Activated CD4-positive, alpha-beta T cell treated with anti-CD3 and anti-CD28 coated beads, Interleukin-2, Interleukin-4, amounts not matched to agents 100 ng/mL and 50 ng/mL, durations not matched to agents 16 hours and 8 hours (primary cell): ENCODE measurements at regions not wholly inside any gene's neighbourhood (a gene's known extent, or its start where the extent isn't known, plus 50 kb on each side); places are given as distances from the start of the nearest gene placed in this dataset.
"Not testable (repeated sequence)": the region's sequence is repeated elsewhere in the genome, so short reads cannot be mapped to it uniquely, and the experiment has no call there.

Experiments used
- DNase-seq: peaks from one replicate; pipeline ENCODE4 v3.0.0-alpha.2; 2020; ENCODE audit warnings: low spot score

DNA sequence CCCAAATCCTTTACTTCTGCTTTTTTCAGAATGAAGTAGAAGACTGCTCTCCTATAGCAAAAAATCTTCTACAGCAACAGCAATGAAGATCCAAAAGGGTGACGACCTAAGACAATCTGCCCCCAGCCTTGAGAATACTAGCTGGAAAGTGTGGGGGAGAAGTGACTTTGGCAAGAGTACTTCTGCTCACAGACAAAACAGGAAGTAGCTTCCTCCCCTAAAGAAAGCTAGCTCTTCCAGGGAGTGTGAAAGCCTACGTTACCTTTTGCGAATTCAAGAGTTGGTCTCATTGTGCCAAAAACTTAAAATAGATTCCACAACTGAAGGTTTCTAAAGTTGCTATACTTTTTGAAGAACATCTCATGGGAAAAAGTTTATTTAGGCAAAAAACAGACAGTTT lies 1069.2 kb upstream of the CHAC2 start:
- DNase-seq = no peak

DNA sequence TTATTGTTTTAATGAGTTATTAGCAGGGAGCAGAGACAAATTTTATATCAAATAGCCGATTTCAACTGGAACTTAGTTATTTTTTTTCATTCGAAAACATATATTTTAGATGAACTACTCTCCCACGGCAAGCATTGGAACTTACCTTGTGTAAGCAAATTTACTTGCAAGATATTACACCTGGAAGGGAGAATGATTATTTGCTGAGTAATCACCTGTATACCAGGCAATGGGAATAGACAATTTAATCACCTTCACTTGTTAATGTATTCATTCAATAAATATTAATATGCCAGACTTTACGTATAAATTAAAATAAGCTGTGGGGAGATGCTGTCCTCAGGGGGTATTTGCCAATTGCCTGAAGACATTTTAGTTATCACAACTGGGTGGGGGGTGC lies 1069.9 kb upstream of the CHAC2 start:
- DNase-seq = no peak

DNA sequence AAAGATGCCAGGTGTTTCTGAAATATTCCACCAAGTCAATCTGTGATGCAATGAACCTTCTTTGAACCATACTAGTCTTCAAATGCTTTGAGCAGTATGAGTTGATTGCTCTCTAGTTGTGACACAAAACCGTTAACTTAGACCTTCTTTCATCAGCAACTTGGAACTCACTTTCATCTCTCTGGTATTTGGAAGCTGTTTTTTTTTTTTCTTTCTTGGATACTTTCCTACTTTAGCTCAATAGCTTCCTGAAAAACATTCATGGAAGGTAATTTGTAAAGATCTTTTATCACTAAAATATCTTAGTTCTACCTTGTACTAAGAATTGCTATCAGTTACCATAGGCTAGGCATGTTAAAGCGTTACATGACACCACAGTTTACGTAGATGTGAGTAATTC lies 1071.9 kb upstream of the CHAC2 start:
- no peak for DNase-seq

DNA sequence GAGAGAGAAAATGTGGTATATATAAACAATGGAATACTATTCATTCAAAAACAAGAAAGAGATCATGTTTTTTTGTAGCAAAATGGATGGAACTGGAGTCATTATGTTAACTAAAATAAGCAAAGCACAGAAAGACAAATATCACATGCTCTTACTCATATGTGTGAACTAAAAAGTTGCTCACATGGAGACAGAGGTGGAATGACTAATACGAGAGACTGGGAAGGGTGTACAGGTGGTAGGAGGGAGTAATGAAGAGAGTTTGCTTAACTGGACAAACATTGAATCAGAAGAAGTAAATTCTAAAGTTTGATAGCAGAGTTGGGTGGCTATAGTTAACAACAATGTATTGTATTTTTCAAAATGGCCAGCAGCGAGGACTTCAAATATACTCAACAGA lies 1080.7 kb upstream of the CHAC2 start:
- no peak for DNase-seq

DNA sequence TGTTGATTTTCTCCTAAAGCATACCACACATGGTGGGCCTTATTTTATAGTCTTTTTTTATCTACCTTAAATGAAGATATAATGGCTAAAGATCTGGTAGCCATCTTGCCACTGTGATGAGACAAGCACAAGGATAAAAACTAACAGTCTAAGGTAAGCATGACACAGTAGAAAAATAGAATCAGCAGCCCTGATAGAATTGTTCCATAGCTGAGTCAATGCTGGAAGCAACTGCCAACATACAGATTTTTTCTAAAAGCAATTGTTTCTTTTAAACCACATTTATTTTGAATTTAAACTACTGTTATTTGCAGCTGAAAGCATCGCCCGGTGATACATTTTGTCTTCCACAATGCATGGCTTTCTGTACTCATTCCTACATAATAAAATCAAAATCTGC lies 1091.5 kb upstream of the CHAC2 start:
- no peak for DNase-seq

DNA sequence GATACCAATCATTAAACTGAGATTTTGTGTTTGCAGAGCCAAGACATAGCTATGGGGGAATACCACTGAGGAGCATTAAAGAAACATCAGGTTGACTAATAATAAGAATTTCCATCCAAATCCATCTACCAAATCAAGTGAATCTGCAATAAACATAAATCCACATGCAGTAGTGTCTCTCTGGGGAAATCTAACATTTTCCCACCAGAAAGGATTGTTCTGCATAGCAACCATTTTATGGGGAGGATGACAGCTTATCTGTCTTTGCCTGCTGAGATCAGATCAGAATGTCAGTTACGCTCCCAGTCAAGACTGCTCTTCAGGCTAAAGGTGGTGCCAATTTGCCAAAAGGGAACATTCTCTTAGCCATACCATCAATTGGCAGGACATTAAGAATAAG lies 1098.9 kb upstream of the CHAC2 start:
- DNase-seq = no peak

DNA sequence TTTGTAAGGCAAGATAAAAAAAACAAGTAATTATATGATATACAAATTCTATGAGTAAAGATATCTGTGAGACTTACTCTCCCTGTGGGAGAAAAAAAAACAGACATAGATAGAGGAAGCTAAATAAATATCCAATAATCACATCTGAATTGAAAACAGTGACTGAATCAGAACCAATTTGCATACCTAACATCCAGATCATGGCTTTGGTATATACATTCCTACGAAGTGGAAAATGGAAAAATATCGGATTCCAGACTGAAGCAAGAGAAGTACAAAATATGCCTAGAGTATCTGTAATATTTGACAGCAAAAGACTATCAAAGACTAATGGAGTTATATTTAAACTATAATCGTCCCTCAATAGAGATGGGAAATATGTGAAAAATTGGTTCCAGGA lies 1108.1 kb upstream of the CHAC2 start:
- no peak for DNase-seq

DNA sequence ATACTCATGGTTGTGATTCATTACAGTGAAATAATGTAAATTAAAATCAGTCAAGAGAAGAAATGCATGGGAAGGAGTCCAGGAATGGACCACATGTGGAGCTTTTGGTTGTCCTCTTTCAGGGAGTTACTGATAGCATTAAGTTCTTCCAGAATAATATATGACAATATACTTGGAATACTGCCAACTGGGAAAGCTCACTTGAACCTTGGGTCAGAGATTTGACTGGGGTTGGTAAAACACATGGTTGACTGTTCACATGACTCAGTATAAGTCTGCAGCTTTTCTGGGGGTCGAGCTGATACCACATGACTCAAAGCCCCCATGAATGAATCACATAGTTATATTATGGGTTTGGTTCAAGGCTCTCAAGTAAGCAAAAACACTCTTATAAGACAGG lies 1109.0 kb upstream of the CHAC2 start:
- no peak for DNase-seq

DNA sequence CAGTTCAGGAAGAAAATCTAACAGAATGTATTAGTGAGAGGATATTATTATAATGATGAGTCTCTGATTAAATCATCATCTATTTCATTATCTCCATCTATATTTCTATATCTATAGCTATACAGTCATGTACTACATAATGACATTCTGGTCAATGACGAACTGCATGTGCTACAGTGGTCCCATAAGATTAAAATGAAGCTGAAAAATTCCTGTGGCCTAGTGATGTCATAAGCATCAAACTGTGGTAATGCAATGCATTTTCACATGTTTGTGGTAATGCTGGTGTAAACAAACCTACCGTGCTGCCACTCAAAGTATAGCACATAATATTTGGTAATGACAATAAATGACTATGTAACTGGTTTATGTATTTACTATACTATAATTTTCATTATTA lies 1127.9 kb upstream of the CHAC2 start:
- DNase-seq = no peak

DNA sequence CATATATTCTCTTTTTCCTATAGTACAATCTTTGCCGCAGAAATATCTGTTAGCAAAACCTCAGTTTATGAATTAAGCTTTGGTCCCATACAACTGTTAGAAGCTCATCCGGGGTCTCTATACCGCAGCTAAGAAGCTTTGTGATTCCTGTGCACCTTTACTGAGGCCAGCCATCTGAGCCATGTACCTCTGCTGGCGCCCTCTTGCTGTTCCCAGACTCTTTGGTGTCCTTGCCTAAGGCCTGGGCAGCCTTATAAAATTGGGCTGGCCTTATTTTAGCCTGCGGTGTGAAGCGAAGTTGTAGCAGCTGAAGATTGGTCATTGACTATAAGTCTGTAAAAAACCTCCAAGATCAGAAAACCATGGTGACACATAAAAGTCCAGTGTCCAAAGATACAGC lies 1135.1 kb upstream of the CHAC2 start:
- DNase-seq = no peak

DNA sequence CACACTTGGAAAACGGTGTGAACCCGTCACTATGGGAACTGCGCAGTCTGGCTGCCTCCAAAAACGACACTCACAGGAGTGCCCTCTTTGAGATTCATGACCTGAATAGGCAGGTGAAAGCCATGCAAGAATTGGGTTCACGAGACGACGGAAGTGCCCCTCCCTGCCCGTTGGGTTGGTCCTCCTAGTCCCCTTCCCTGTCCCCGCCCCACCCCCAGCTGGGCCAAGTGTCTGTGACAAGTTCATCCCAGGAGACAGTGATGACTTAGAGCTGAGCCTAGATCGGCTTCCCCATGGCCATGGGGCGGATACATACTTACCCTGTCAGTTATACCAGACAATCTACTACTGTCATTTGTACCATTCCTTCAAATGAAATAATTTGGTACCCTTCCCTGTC lies 1137.7 kb upstream of the CHAC2 start:
- no peak for DNase-seq

DNA sequence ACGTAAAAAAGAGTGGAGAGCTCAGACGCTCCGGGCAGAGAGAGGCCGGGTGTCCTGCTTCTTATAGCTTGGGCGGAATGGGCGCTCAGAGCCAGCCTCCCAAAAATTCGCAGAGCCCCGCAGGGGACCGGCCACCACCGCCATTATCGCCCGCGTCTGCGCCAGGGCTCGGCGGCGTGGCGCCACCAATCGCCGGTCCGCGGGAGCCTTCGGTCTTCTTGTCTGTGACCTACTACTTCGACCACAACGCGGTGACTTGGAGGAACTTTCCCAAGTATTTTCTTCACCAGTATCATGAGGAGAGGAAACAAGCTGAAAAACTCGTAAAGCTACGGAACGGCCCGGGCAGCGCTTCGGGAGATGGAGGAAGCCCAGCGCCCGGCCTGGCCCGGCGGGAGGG lies 1138.1 kb upstream of the CHAC2 start:
- DNase-seq = no peak

DNA sequence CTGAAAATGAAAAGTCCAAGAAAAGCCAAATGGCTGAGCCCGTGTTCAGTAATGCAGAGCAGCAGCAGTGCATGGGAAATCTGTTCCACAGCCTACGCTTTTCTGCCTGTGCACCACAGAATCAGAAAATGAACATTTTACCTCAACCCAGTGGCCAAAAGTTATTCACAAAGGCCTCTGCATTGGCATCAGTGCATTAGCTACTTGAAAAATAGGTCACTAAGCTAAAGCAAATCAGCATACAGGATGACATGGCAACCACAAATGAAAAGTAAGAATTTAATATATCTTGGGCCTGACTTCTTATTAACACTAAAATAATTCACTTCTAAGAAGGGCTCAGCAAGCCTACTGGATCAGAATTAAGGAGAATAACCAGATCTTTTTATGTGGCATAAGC lies 1145.3 kb upstream of the CHAC2 start:
- no peak for DNase-seq

DNA sequence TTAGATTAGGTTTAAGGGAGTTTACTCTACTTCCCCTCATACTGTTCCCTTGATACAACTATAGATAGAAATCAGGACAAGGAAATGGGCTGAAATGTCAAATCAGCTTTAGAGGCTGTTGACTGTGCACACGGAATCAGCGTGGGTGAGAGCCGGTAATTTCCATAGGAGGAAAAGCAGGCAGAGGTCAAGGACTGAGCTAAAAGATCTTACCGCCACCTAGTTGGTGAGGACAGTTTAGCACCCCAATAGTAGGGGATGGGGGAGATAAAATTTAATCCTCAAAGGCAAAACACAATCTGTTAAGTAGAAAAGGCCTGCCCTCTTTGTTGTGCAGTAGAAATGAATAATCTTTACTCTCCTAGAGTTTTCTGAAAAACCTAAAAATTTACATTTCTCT lies 1154.5 kb upstream of the CHAC2 start:
- no peak for DNase-seq

DNA sequence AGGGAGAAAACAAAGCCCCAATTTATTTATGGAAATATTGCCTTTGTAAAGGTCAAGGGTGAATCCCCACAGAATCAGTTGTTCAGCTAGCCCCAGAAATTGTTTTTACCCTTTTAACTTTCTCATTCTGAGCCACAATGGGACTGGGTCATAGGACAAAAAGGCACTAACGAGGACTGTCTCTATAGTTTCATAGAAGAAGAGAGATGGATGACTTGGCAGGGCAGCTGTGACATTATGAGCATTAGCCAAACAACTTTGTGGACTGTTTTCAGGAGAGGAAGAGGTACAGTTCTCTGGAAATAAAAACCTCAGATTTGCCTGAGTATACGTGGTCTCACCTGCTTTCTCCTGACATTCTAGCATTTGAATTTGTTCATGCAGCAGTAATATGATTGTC lies 1155.8 kb upstream of the CHAC2 start:
- no peak for DNase-seq

DNA sequence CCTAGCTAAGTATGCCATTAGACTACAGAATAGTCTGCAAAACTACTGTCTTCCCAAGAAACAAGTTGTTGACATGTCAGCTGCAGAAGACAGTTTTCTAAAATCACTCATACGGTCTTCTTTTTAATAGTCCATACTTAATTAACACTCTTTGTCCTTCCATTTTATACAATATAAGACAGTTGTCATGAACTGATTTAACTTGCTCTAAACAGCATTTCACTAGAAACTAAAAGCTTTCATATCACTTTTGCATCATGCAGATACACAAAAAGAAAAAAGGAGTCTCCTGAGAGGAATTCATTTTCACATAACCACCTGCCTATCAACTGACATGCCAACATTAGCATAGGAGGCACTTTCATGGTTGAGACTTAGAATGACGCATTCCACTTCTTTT lies 1159.6 kb upstream of the CHAC2 start:
- no peak for DNase-seq

DNA sequence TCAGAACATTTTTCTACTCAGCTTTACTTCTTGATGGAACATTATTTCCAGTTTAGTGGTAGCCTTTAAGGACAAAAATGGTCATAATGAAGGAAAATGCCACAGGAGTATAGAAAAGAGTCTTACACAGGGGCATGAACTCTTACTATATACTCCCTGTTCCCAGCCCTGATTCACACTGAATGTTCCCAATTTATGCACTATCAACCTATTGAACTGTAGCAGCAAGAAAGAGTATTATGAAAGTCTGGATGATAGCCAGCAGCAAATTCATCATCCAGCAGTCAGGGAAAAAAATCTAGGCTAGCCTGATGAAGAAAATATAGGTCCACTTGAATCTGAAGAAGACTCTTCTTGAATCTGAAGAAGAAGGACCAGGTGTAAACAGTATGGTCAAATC lies 1170.3 kb upstream of the CHAC2 start:
- DNase-seq = no peak

DNA sequence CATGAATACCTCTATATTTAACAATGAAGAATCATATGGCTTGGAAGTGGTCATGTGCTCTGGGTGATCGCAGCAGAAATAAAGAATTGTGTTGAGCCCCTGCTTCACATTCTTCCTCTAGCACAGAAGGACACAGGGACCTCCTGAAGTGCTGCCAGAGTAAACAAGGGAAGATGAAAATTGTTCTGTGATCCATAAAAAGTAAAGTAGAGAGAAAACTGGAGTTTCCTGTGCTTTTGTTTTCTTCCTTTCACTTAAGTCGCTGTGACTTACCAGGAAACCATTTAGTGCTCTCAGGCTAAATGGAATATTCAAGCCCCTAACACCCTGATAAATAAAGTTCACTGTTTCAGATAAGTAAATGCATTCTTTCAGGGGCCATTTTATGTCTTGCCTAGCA lies 1173.6 kb upstream of the CHAC2 start:
- no peak for DNase-seq

DNA sequence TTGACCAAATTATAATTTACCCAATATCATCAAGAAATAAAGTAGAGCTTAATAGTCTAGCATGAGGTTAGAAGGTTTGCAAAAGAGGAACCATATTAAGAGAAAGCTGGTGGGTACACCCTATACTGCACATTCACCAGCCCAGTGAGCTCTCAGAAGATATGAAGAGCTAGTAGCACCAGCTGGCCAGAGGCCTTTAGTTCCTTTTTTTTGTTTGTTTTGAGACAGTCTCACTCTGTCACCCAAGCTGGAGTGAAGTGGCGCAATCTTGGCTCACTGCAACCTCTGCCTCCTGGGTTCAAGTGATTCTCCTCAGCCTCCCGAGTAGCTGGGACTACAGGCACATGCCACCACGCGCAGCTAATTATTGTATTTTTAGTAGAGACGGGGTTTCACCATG lies 1183.5 kb upstream of the CHAC2 start:
- not testable (repeated sequence) for DNase-seq

DNA sequence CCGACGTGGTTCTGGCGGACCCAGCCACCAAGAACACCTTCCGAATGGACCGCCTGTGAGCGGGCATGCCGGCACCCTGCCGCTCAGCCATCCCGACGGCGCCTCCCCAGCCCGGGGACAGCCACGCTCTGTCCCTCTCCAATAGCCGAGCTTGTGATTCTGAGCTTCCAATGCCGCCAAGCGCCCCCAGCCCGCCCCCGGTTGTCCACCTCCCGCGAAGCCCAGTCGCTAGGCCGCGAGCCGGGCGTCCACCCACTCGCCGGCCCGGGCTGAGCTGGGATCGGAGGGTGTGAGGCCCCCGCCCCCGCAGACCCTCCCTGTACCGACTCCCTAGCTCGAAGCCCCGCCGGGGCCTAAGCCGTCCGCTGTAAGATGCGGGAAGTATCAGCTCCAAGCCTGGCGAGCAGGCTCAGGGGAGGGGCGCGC lies 1195.1 kb upstream of the CHAC2 start:
- DNase-seq = no peak

DNA sequence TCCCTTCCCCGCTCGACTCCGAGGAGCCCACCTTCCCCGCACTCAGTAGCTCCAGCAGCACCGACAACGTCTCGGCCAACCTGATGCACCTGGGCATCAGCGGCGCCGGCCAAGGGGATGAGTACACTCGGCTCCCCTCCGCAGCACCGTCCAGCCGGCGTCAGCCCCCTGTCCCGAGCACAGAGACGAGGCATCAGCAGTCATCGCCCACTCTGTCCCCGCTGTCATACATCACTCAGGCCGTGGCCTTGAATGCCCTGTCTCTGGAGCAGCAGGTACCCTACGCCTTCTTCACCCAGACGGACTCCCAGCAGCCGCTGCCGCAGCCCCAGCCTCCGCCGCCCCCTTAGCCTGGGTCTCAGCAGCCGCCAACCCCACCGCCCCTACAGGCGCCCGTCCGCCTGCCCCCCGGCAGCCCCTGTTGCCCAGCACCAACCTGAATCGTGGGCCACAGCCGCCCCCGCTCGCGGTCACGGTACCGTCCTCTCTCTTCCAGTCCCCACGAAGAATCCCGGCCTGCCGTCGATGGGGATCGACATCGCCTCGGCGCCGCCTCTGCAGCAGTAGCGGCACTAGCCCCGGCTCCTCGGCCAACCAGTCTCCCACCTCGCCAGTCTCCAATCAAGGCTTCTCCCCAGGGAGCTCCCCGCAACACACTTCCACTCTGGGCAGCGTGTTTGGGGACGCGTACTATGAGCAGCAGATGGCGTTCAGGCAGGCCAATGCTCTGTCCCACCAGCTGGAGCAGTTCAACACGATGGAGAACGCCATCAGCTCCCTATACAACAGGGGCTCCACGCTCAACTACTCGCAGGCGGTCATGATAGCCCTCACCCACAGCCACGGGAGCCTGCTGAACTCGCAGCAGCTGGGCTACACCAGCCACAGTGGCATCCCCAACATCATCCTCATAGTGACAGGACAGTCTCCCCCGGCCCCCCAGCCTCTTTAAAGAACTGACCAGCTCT lies 1195.9 kb upstream of the CHAC2 start:
- no peak for DNase-seq

DNA sequence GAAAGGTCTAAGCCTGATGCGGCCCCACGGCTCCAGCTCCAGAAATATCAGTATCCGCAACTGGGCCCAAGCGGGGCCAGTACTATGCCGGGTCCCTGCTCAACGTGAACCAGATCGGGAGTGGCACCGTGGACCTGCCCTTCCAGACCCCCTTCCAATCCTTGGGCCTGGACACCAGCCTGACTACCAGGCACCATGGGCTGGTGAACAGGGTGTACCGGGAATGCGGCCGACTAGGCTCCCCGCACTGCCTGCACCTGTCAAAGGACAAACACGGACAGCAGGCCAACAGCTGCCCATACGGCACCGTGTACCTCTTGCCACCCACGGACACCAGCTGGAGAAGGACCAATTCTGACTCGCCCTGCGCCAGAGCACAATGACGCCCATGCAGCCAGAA lies 1196.9 kb upstream of the CHAC2 start:
- no peak for DNase-seq

DNA sequence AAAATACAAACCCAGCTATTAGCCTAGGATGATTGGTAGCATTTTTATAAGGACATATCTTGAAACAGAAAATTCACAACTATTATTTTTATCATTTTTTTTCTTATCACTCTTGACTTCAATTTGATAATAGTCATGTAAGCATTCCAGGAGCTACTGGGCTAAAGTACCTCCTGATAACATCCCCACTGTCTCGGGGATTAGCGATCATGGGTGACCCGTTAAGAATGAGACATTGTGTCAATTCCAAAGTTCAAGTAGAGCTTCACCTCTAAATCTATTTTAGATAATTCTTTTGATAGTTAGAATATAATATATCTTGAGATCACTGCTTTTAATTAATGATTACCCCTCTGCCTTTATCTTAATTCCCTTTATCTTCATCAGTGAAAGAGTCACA lies 1204.5 kb upstream of the CHAC2 start:
- DNase-seq = no peak

DNA sequence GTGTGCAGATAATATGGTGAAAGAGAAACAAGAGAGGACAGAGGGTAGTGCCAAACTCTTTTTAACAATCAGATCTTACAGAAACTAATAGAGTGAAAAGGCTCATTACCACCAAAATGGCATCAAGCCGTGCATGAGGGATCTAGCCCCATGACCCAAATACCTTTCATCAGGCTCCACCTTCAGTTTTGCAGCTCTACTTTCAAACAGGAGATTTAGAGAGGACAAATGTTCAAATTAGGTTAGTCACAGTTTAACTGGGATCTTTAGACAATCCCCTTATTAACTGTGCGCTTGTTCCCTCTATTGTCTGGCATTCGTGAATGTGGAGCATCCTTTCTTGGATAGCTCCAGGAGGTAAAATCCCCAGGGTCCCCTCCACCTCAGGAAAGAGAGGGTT lies 1209.3 kb upstream of the CHAC2 start:
- DNase-seq = no peak
